ENCODE measurements at regions not wholly inside any gene's neighbourhood (a gene's known extent, or its start where the extent isn't known, plus 50 kb on each side); places are given as distances from the start of the nearest gene placed in this dataset.
A peak's percentile ranks its signal among the peaks of the same experiment; 100 is the strongest.

- Histone ChIP-seq H3K4me1 (ENCODE audit: insufficient read depth) (peaks cover 2% of the 10 kb centered on the region), H3K27me3 (no peaks in the 10 kb centered on the region), H3K9me3 (no peaks in the 10 kb centered on the region), H3K4me3 (no peak overlapping the region), H3K36me3 (no peaks in the 10 kb centered on the region), H3K27ac (no peak overlapping the region)
- TF ChIP-seq POLR2A (IDR thresholded peaks at IDR 0.05): no peak
- no peak for TF ChIP-seq EP300 (IDR thresholded peaks at IDR 0.05)
- no peak for TF ChIP-seq CTCF (IDR thresholded peaks at IDR 0.05)
- intact Hi-C loops (cut with DNase I): no loop called here
- no peak for DNase-seq
These were observed 299.1 kb upstream of the DEPDC1 start for GRCh38 chr1:68795956-68796355.

GRCh38 chr1:68796888-68797287, 300.0 kb upstream of the DEPDC1 start:
- Histone ChIP-seq H3K36me3 (no peaks in the 10 kb centered on the region), H3K4me3 (no peak overlapping the region), H3K4me1 (ENCODE audit: insufficient read depth) (peaks cover 2% of the 10 kb centered on the region), H3K9me3 (no peaks in the 10 kb centered on the region), H3K27ac (no peak overlapping the region), H3K27me3 (no peaks in the 10 kb centered on the region)
- DNase-seq: no peak
- intact Hi-C loops (cut with DNase I): no loop called here
- TF ChIP-seq CTCF (IDR thresholded peaks at IDR 0.05) (no peak), POLR2A (IDR thresholded peaks at IDR 0.05) (no peak), EP300 (IDR thresholded peaks at IDR 0.05) (no peak)

GRCh38 chr1:68798071-68798470, 301.2 kb upstream of the DEPDC1 start:
- intact Hi-C loops (cut with DNase I): no loop called here
- TF ChIP-seq EP300 (IDR thresholded peaks at IDR 0.05) (no peak), CTCF (IDR thresholded peaks at IDR 0.05) (no peak), POLR2A (IDR thresholded peaks at IDR 0.05) (no peak)
- Histone ChIP-seq H3K9me3 (no peaks in the 10 kb centered on the region), H3K27me3 (no peaks in the 10 kb centered on the region), H3K4me3 (no peak overlapping the region), H3K36me3 (no peaks in the 10 kb centered on the region), H3K4me1 (ENCODE audit: insufficient read depth) (peaks cover 2% of the 10 kb centered on the region), H3K27ac (peak overlapping the region in 1 of 2 donors; percentile 17)
- no peak for DNase-seq
- 8 to 44% (median 11%) methylated on average over 1 of the region's 1 CpG for WGBS, 3 donors

- no peak for TF ChIP-seq EP300 (IDR thresholded peaks at IDR 0.05)
- TF ChIP-seq POLR2A (IDR thresholded peaks at IDR 0.05): no peak
- no peak for TF ChIP-seq CTCF (IDR thresholded peaks at IDR 0.05)
- H3K4me3 ChIP-seq: no peak overlapping the region
These were observed 302.2 kb upstream of the DEPDC1 start for GRCh38 chr1:68799096-68799495.

GRCh38 chr1:68800182-68800581, 303.3 kb upstream of the DEPDC1 start:
- no peak for TF ChIP-seq EP300 (IDR thresholded peaks at IDR 0.05)
- no peak for TF ChIP-seq POLR2A (IDR thresholded peaks at IDR 0.05)
- no peak for TF ChIP-seq CTCF (IDR thresholded peaks at IDR 0.05)
- Histone ChIP-seq H3K36me3 (no peaks in the 10 kb centered on the region), H3K4me1 (ENCODE audit: insufficient read depth) (peaks cover 2% of the 10 kb centered on the region), H3K27me3 (no peaks in the 10 kb centered on the region), H3K4me3 (no peak overlapping the region), H3K27ac (no peak overlapping the region), H3K9me3 (no peaks in the 10 kb centered on the region)
- 86 to 93% (median 92%) methylated on average over 1 of the region's 1 CpG for WGBS, 3 donors
- DNase-seq: no peak
- intact Hi-C loops (cut with DNase I): no loop called here

More at GRCh38 chr1:68799096-68799495, 302.2 kb upstream of the DEPDC1 start:
- Histone ChIP-seq H3K9me3 (no peaks in the 10 kb centered on the region), H3K27me3 (no peaks in the 10 kb centered on the region), H3K36me3 (no peaks in the 10 kb centered on the region), H3K27ac (no peak overlapping the region), H3K4me1 (ENCODE audit: insufficient read depth) (peaks cover 2% of the 10 kb centered on the region)
- intact Hi-C loops (cut with DNase I): no loop called here
- DNase-seq: no peak
